WTC11 (cell line): ENCODE measurements at regions not wholly inside any gene's neighbourhood (a gene's known extent, or its start where the extent isn't known, plus 50 kb on each side); places are given as distances from the start of the nearest gene placed in this dataset.

Experiments
- ATAC-seq: fragments of 200-7000 bp; cut with Tn5 transposase; 2 replicates; pipeline ENCODE4 v1.10.0; 2021; ENCODE audit warnings: mild to moderate bottlenecking, moderate library complexity
- CTCF ChIA-PET: fragments of 300-600 bp; sonication (Branson Sonifier 250); formaldehyde crosslinking; loops from one replicate; lab custom pipeline; 2021; ENCODE audit warnings: antibody characterized with exemption; lab: Charles Lee
- POLR2A ChIA-PET: fragments of 350-600 bp; sonication (Branson Sonifier 250); formaldehyde crosslinking; loops from one replicate; lab custom pipeline; 2021; ENCODE audit warnings: antibody characterized with exemption; lab: Charles Lee
- DNase-seq: peaks from one replicate; pipeline ENCODE4 v3.0.0; 2021; ENCODE audit warnings: low spot score
- H3K27ac Mint-ChIP-seq: 2 replicates; pipeline ENCODE4 v1.8.0; 2021; ENCODE audit warnings: mixed read lengths
- H3K27me3 Mint-ChIP-seq: 2 replicates; pipeline ENCODE4 v1.8.0; 2021; ENCODE audit warnings: low read depth, mild to moderate bottlenecking, moderate library complexity, mixed read lengths
- H3K36me3 Mint-ChIP-seq: 2 replicates; pipeline ENCODE4 v1.8.0; 2021; ENCODE audit warnings: mixed read lengths
- H3K4me1 Mint-ChIP-seq: 2 replicates; pipeline ENCODE4 v1.8.0; 2022; ENCODE audit warnings: mixed read lengths
- H3K4me3 Mint-ChIP-seq: 2 replicates; pipeline ENCODE4 v1.8.0; 2021; ENCODE audit warnings: mild to moderate bottlenecking, moderate library complexity, mixed read lengths
- H3K9me3 Mint-ChIP-seq: 2 replicates; pipeline ENCODE4 v1.8.0; 2021; ENCODE audit warnings: mixed read lengths
- ARID4B ChIP-seq: sonication (generic); formaldehyde crosslinking; IDR thresholded peaks from 2 replicates; pipeline ENCODE4 v1.8.0; 2023; ENCODE audit warnings: missing genetic modification reagents, mild to moderate bottlenecking, borderline replicate concordance
- ATF1 ChIP-seq: sonication (generic); formaldehyde crosslinking; IDR thresholded peaks from 2 replicates; pipeline ENCODE4 v1.8.1; 2023; ENCODE audit warnings: mild to moderate bottlenecking, moderate library complexity, missing genetic modification reagents
- ATF2 ChIP-seq: sonication (generic); formaldehyde crosslinking; IDR thresholded peaks from 2 replicates; pipeline ENCODE4 v1.8.1; 2022; ENCODE audit warnings: low read depth, missing genetic modification reagents, borderline replicate concordance
- CREM ChIP-seq: sonication (generic); formaldehyde crosslinking; IDR thresholded peaks from 2 replicates; pipeline ENCODE4 v1.8.1; 2022; ENCODE audit warnings: mild to moderate bottlenecking, missing genetic modification reagents, moderate library complexity
- EMX1 ChIP-seq: fragments of 250-450 bp; sonication (Bioruptor Pico); IDR thresholded peaks from 2 replicates; pipeline ENCODE4 v1.8.0; 2021; ENCODE audit warnings: mild to moderate bottlenecking
- ESRRA ChIP-seq: sonication (generic); formaldehyde crosslinking; IDR thresholded peaks from 2 replicates; pipeline ENCODE4 v1.8.1; 2022; ENCODE audit warnings: mild to moderate bottlenecking, missing genetic modification reagents, borderline replicate concordance
- FOXJ3 ChIP-seq: sonication (generic); formaldehyde crosslinking; IDR thresholded peaks from 2 replicates; pipeline ENCODE4 v1.9.0; 2021; ENCODE audit warnings: missing genetic modification reagents, mild to moderate bottlenecking, borderline replicate concordance
- FOXK1 ChIP-seq: sonication (generic); formaldehyde crosslinking; IDR thresholded peaks from 2 replicates; pipeline ENCODE4 v1.8.0; 2022; ENCODE audit warnings: mild to moderate bottlenecking, moderate library complexity, missing genetic modification reagents
- GABPB1 ChIP-seq: sonication (generic); formaldehyde crosslinking; IDR thresholded peaks from 2 replicates; pipeline ENCODE4 v1.8.1; 2023; ENCODE audit warnings: mild to moderate bottlenecking, missing genetic modification reagents
- GTF2I ChIP-seq: fragments of 250-450 bp; sonication (Bioruptor Pico); conservative IDR thresholded peaks from 2 replicates; pipeline ENCODE4 v1.4.0; 2021; ENCODE audit warnings: mild to moderate bottlenecking
- MYBL2 ChIP-seq: sonication (generic); formaldehyde crosslinking; IDR thresholded peaks from 2 replicates; pipeline ENCODE4 v1.8.1; 2023; ENCODE audit warnings: mild to moderate bottlenecking, moderate library complexity, missing genetic modification reagents
- NFYB ChIP-seq: sonication (generic); formaldehyde crosslinking; conservative IDR thresholded peaks from 2 replicates; pipeline ENCODE4 v1.8.0; 2022; ENCODE audit warnings: low read depth, missing genetic modification reagents
- NR2C2 ChIP-seq: sonication (generic); formaldehyde crosslinking; IDR thresholded peaks from 2 replicates; pipeline ENCODE4 v1.8.0; 2022; ENCODE audit warnings: mild to moderate bottlenecking, missing genetic modification reagents
- SOX15 ChIP-seq: fragments of 250-450 bp; sonication (Bioruptor Pico); IDR thresholded peaks from 2 replicates; pipeline ENCODE4 v1.9.0; 2021; ENCODE audit warnings: mild to moderate bottlenecking
- STAT6 ChIP-seq: sonication (generic); formaldehyde crosslinking; conservative IDR thresholded peaks from 2 replicates; pipeline ENCODE4 v1.8.1; 2023; ENCODE audit warnings: mild to moderate bottlenecking, low read depth, missing genetic modification reagents, moderate library complexity
- USF1 ChIP-seq: sonication (generic); formaldehyde crosslinking; IDR thresholded peaks from 2 replicates; pipeline ENCODE4 v1.8.0; 2022; ENCODE audit warnings: mild to moderate bottlenecking, missing genetic modification reagents
- USF2 ChIP-seq: sonication (generic); formaldehyde crosslinking; IDR thresholded peaks from 2 replicates; pipeline ENCODE4 v1.8.1; 2023; ENCODE audit warnings: mild to moderate bottlenecking, missing genetic modification reagents, moderate library complexity
- ZNF138 ChIP-seq: sonication (generic); formaldehyde crosslinking; conservative IDR thresholded peaks from 2 replicates; pipeline ENCODE4 v1.8.1; 2022; ENCODE audit warnings: mild to moderate bottlenecking, moderate library complexity, missing genetic modification reagents
- ZNF317 ChIP-seq: sonication (generic); formaldehyde crosslinking; IDR thresholded peaks from 2 replicates; pipeline ENCODE4 v1.8.1; 2023; ENCODE audit warnings: low read depth, mild to moderate bottlenecking, moderate library complexity, missing genetic modification reagents, borderline replicate concordance
- ZNF423 ChIP-seq: fragments of 250-450 bp; sonication (Bioruptor Pico); IDR thresholded peaks from 2 replicates; pipeline ENCODE4 v2.1.2; 2022; ENCODE audit warnings: mild to moderate bottlenecking, moderate library complexity
- ZNF532 ChIP-seq: fragments of 250-450 bp; sonication (Bioruptor Pico); IDR thresholded peaks from 2 replicates; pipeline ENCODE4 v1.9.0; 2021; ENCODE audit warnings: mild to moderate bottlenecking, borderline replicate concordance

GRCh38 chr11:116357784-116358544 lies 414.8 kb downstream of the BUD13 start (continued):
- TF ChIP-seq ZNF532 = no peak
- TF ChIP-seq GTF2I (CRISPR knock-in tag) = no peak
- peak; percentile 61; the same call in 1 of the 2 replicates for TF ChIP-seq EMX1 (CRISPR knock-in tag)
- no peak for TF ChIP-seq ZNF317 (CRISPR knock-in tag)
- no peak for TF ChIP-seq ZNF138 (CRISPR knock-in tag)
- TF ChIP-seq ESRRA = no peak
- TF ChIP-seq USF1 (CRISPR knock-in tag) = no peak
- TF ChIP-seq ARID4B (CRISPR knock-in tag) = no peak
- no peak for TF ChIP-seq NFYB
- no peak for TF ChIP-seq MYBL2
- TF ChIP-seq, all 79 proteins: peak for 11

GRCh38 chr11:116356451-116356850 lies 416.3 kb downstream of the BUD13 start:
- H3K36me3 Mint-ChIP-seq = no peaks in the 10 kb centered on the region
- no peaks in the 10 kb centered on the region for H3K9me3 Mint-ChIP-seq
- H3K27ac Mint-ChIP-seq = no peak overlapping the region
- peaks cover 5% of the 10 kb centered on the region; the same call in 1 of the 2 replicates for H3K27me3 Mint-ChIP-seq
- no peak for TF ChIP-seq STAT6 (CRISPR knock-in tag)
- TF ChIP-seq ZNF423 = no peak
- TF ChIP-seq ATF2 (CRISPR knock-in tag) = no peak
- TF ChIP-seq FOXK1 = no peak
- TF ChIP-seq GABPB1 = no peak
- no peak for TF ChIP-seq ATF1 (CRISPR knock-in tag)
- TF ChIP-seq USF2 (CRISPR knock-in tag) = no peak
- no peak for TF ChIP-seq SOX15
- TF ChIP-seq NR2C2 (CRISPR knock-in tag) = no peak
- TF ChIP-seq CREM (CRISPR knock-in tag) = no peak
- TF ChIP-seq FOXJ3 (CRISPR knock-in tag) = no peak
- CTCF ChIA-PET = interaction anchor here (3.7 kb wide), 1 partner anchor 144 kb away, joined by 59 read pairs; no protein-coding TSS in a partner anchor
- H3K4me3 Mint-ChIP-seq = no peak overlapping the region
- ATAC-seq = no peak
- POLR2A ChIA-PET = no interaction called here
- peaks cover 36% of the 10 kb centered on the region for H3K4me1 Mint-ChIP-seq
- DNase-seq = no peak
